Spleen (tissue), 11 donors: ENCODE measurements at regions not wholly inside any gene's neighbourhood (a gene's known extent, or its start where the extent isn't known, plus 50 kb on each side); places are given as distances from the start of the nearest gene placed in this dataset.

Experiments
- DNase-seq: peaks from one replicate; pipeline ENCODE4 v3.0.0-alpha.2; 2020
- H3K27ac ChIP-seq, 8 donors: fragments of 200-600 bp; sonication (generic) in 7 of 8; 1 replicate in 4 of 8; 2 replicates in 4 of 8; pipeline versions ENCODE4 v1.5.0 to v1.8.0; 2016 to 2021; ENCODE audit warnings: inconsistent platforms in 4 of 8, mild to moderate bottlenecking in 4 of 8, moderate library complexity in 1 of 8
- H3K27me3 ChIP-seq, 7 donors: fragments of 200-600 bp; sonication (generic) in 6 of 7; replicated peaks in 1 of 7; 1 replicate in 4 of 7; 2 replicates in 3 of 7; pipeline versions ENCODE4 v1.5.0 to v1.8.0; 2016 to 2021; ENCODE audit warnings: inconsistent platforms in 3 of 7, mild to moderate bottlenecking in 1 of 7
- H3K36me3 ChIP-seq, 6 donors: fragments of 200-600 bp; sonication (generic) in 5 of 6; 1 replicate in 4 of 6; 2 replicates in 2 of 6; pipeline versions ENCODE4 v1.5.0 to v1.8.0; 2016 to 2021; ENCODE audit warnings: inconsistent platforms in 2 of 6
- H3K4me1 ChIP-seq, 6 donors: fragments of 200-600 bp; sonication (generic) in 5 of 6; 1 replicate in 3 of 6; 2 replicates in 3 of 6; pipeline versions ENCODE4 v1.5.0 to v1.8.0; 2016 to 2021; ENCODE audit warnings: inconsistent platforms in 3 of 6
- H3K4me3 ChIP-seq, 8 donors: fragments of 200-600 bp; sonication (generic) in 7 of 8; 1 replicate in 4 of 8; 2 replicates in 4 of 8; pipeline versions ENCODE4 v1.5.0 to v1.8.0; 2016 to 2021; ENCODE audit warnings: inconsistent platforms in 4 of 8, mild to moderate bottlenecking in 4 of 8, moderate library complexity in 2 of 8
- H3K9me3 ChIP-seq, 8 donors: fragments of 200-600 bp; sonication (generic) in 7 of 8; 1 replicate in 4 of 8; 2 replicates in 4 of 8; pipeline versions ENCODE4 v1.5.0 to v1.8.0; 2016 to 2021; ENCODE audit warnings: inconsistent platforms in 4 of 8
- POLR2A ChIP-seq, 3 donors: fragments of 450-650 bp; IDR thresholded peaks; one replicate each; pipeline ENCODE4 v1.5.1; 2017; ENCODE audit warnings: antibody characterized with exemption in 3 of 3, mild to moderate bottlenecking in 1 of 3
- POLR2AphosphoS5 ChIP-seq, 3 donors: sonication (generic); formaldehyde crosslinking; IDR thresholded peaks; one replicate each; pipeline ENCODE4 v1.5.1; 2017; ENCODE audit warnings: antibody characterized with exemption in 3 of 3
- WGBS, 5 donors: extraction: QIAGEN DNeasy Blood & Tissue Kit in 3 of 5; methylation state at CpG; one replicate each; pipeline versions ENCODE4 v1.1.5 to v1.1.7; 2013 to 2018; 5-methylcytosine and 5-hydroxymethylcytosine counted together
- intact Hi-C: fragments of 100-400 bp; cut with DNase I; formaldehyde crosslinking; loops from one replicate; pipeline ENCODE4 v1.15.0; 2023; ENCODE audit warnings: low total_unique reads
- TF ChIP-seq, protein P1 (sequence below), 11 experiments: fragments of 200-600 bp in 7 of 11; fragments of 450-650 bp in 4 of 11; sonication (generic) in 4 of 11; IDR thresholded peaks in 8 of 11; conservative IDR thresholded peaks in 3 of 11; 1 replicate in 7 of 11; 2 replicates in 4 of 11; pipeline versions ENCODE4 v1.4.0 to v1.8.0; 2016 to 2021; ENCODE audit warnings: antibody characterized with exemption in 11 of 11, inconsistent platforms in 4 of 11, mild to moderate bottlenecking in 1 of 11
- donor health status: healthy with polysubstance abuse.
- donor health status: DM: no; HTN: no; CAD: no; lungs with moderate emphysema.
- donor health status: DM: no; HTN: no; CAD: no.
- donor health status: Bipolar disorder and iron deficiency.
- donor health status: healthy.
- donor health status: DM: no; HTN: no; CAD: no.
- donor health status: DM: yes; HTN: yes; CAD: no.

DNA sequence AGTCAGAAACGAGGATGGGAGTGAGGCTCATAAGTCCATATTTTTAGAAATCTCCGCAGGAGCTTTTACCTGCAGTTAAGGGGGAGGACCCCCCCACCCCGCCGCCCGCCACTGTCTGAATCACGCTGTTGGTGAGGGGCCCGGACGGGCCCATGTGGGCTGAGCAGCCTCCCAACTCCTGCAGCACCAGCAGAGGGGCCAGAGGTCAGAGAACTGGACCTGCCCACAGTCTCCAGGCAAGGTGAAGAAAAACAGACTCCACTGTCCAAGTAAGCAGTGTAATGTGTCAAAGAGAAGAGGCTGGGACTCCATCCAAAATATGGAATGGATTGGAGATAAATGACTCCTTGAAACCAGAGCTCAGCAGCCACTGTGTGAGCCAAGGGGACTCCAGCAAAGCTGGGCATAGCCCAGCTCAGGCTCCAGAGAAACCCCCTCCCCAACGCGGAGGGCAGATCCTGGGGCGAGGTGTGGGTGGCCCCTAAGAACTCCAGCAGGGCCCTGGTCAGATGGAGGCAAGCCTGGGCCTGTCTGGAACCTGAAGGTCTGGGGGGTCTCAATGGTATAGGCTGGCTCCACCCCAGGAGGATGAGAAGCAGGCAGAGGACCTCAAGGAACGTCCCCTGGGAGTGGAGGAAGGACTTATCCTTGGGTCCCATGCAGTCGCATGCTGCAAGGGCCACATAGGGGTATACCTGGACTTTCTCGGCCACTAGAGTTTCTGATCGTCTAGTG lies 128.5 kb upstream of the TNS3 start:
- no peak overlapping the region for H3K4me3 ChIP-seq
- H3K4me1 ChIP-seq: peaks cover 0 to 21% (median 4%) of the 10 kb centered on the region in 6 donors
- 85 to 91% (median 89%) methylated on average over 15 of the region's 15 CpGs for WGBS, 5 donors
- no peaks in the 10 kb centered on the region for H3K9me3 ChIP-seq
- no peaks in the 10 kb centered on the region for H3K36me3 ChIP-seq
- H3K27me3 ChIP-seq: no peaks in the 10 kb centered on the region
- intact Hi-C loops: no loop called here
- TF ChIP-seq, protein P1, sequence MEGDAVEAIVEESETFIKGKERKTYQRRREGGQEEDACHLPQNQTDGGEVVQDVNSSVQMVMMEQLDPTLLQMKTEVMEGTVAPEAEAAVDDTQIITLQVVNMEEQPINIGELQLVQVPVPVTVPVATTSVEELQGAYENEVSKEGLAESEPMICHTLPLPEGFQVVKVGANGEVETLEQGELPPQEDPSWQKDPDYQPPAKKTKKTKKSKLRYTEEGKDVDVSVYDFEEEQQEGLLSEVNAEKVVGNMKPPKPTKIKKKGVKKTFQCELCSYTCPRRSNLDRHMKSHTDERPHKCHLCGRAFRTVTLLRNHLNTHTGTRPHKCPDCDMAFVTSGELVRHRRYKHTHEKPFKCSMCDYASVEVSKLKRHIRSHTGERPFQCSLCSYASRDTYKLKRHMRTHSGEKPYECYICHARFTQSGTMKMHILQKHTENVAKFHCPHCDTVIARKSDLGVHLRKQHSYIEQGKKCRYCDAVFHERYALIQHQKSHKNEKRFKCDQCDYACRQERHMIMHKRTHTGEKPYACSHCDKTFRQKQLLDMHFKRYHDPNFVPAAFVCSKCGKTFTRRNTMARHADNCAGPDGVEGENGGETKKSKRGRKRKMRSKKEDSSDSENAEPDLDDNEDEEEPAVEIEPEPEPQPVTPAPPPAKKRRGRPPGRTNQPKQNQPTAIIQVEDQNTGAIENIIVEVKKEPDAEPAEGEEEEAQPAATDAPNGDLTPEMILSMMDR (IDR thresholded peaks at IDR 0.05 in 8 of 11, conservative IDR thresholded peaks at IDR 0.05 in 3 of 11): no peak
- TF ChIP-seq POLR2AphosphoS5 (IDR thresholded peaks at IDR 0.05): no peak
- no peak for TF ChIP-seq POLR2A (IDR thresholded peaks at IDR 0.05)
- DNase-seq: no peak
- H3K27ac ChIP-seq: no peak overlapping the region

DNA sequence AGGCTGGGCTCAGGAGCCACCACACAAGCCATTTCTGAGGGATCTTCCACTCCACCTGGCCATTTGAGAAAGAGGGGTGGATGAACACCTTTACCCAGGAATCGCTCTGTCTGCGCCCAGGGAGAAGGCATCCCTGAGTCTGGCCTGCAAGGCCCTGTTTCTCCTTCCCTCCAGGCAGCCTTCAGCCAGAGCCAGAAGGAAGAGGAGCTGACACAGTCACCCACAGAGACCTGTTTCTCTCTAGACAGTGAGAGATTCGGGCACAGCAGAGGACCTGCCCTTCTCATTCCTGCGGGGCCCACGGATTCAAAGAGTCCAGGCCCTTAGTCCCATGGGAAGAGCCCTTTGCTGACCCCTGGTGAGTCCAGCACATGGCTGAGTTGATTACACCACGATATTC lies 127.5 kb upstream of the TNS3 start:
- TF ChIP-seq POLR2A (IDR thresholded peaks at IDR 0.05) (no peak), POLR2AphosphoS5 (IDR thresholded peaks at IDR 0.05) (no peak)
- TF ChIP-seq, protein P1 (IDR thresholded peaks at IDR 0.05 in 8 of 11, conservative IDR thresholded peaks at IDR 0.05 in 3 of 11): no peak
- 92 to 96% (median 95%) methylated on average over 6 of the region's 6 CpGs for WGBS, 5 donors
- no peaks in the 10 kb centered on the region for H3K9me3 ChIP-seq
- H3K27me3 ChIP-seq: no peaks in the 10 kb centered on the region
- no peaks in the 10 kb centered on the region for H3K36me3 ChIP-seq
- intact Hi-C loops: no loop called here
- H3K4me1 ChIP-seq: peaks cover 0 to 12% (median 0%) of the 10 kb centered on the region in 6 donors
- no peak for DNase-seq
- no peak overlapping the region for H3K4me3 ChIP-seq
- no peak overlapping the region for H3K27ac ChIP-seq

DNA sequence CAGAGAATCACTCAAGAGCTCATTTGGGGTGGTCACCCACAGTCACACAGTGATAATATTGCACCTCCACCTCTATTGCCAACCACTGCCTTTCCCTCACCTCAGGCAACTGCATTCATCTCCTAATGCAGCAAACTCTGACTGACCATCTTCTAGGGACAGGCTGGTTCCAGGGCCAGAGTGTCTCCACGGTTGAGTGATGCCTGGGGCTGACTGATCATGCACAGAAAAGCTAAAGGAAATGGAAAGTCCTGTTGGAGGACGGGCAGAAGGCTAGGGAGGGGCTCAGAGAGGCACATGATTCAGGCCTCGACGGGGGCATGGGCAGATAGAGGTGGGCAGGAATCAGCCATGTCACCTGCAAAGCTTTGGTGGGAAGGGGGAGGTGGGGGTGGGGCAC lies 127.1 kb upstream of the TNS3 start:
- H3K27ac ChIP-seq: no peak overlapping the region
- no peak overlapping the region for H3K4me3 ChIP-seq
- TF ChIP-seq POLR2AphosphoS5 (IDR thresholded peaks at IDR 0.05) (no peak), POLR2A (IDR thresholded peaks at IDR 0.05) (no peak)
- TF ChIP-seq, protein P1 (IDR thresholded peaks at IDR 0.05 in 8 of 11, conservative IDR thresholded peaks at IDR 0.05 in 3 of 11): no peak
- DNase-seq: no peak
- no peaks in the 10 kb centered on the region for H3K36me3 ChIP-seq
- H3K4me1 ChIP-seq: peaks cover 0 to 9% (median 0%) of the 10 kb centered on the region in 6 donors
- intact Hi-C loops: no loop called here
- 64 to 77% (median 69%) methylated on average over 4 of the region's 4 CpGs for WGBS, 5 donors
- H3K9me3 ChIP-seq: no peaks in the 10 kb centered on the region
- H3K27me3 ChIP-seq: no peaks in the 10 kb centered on the region

DNA sequence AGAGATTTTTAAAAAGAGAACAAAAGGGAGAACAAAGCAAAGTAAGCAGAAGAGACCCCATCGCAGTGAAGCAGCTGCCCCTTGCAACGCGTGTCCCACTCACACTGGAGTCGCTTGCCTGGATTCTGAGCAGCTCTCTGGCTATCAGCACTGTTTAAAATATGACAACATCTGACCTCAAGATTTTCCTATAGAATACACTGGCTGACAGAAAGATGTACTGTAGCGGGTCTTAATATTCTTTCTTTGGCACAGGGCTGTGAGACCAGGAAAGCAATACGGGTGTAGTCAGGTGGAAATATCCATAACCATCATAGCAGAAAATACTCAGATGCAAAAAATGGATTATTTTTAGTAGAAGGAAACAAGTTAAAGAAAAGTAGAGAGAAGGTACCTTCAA lies 125.7 kb upstream of the TNS3 start:
- Histone ChIP-seq H3K27me3 (no peaks in the 10 kb centered on the region), H3K4me3 (no peak overlapping the region), H3K27ac (no peak overlapping the region), H3K9me3 (no peaks in the 10 kb centered on the region), H3K4me1 (peaks cover 0 to 9% (median 0%) of the 10 kb centered on the region in 6 donors), H3K36me3 (no peaks in the 10 kb centered on the region)
- intact Hi-C loops: no loop called here
- TF ChIP-seq POLR2AphosphoS5 (IDR thresholded peaks at IDR 0.05) (no peak), POLR2A (IDR thresholded peaks at IDR 0.05) (no peak)
- TF ChIP-seq, protein P1 (IDR thresholded peaks at IDR 0.05 in 8 of 11, conservative IDR thresholded peaks at IDR 0.05 in 3 of 11): no peak
- WGBS, 5 donors: 85 to 93% (median 89%) methylated on average over 6 of the region's 6 CpGs
- no peak for DNase-seq
